CD4-positive, alpha-beta T cell treated with Interleukin-21 for 1 hour (primary cell): ENCODE measurements at regions not wholly inside any gene's neighbourhood (a gene's known extent, or its start where the extent isn't known, plus 50 kb on each side); places are given as distances from the start of the nearest gene placed in this dataset.

Experiments used
- DNase-seq: peaks from one replicate; pipeline ENCODE4 v3.0.0-alpha.2; 2020

GRCh38 chr14:31944256-31945073 is 132.6 kb upstream of the ARHGAP5 start:
- DNase-seq = peak; percentile 30

- peak; percentile 60 for DNase-seq
Observed at GRCh38 chr14:31945074-31945613, 132.0 kb upstream of the ARHGAP5 start.

GRCh38 chr14:31945701-31946100 is 131.4 kb upstream of the ARHGAP5 start:
- DNase-seq = no peak

DNA sequence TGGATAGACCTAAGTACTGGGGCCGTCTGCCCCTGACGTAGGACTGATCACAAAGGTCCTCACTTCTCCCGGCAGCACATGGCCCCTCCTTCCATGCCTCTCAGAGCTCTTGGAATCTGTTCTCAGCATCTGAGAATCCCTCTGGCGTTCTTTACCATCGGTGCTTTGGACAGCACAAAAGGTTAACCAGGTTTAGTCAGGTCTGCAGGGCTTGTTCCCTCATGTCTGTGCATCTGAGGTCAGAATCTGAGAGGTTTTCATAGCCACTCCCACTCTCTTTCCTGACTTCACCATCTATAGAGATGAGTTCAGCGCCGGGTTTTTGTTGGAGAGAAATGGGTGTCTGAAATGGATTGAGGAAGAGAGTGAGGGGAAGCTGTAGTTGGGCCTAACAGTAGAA is 130.0 kb upstream of the ARHGAP5 start:
- no peak for DNase-seq

GRCh38 chr14:31947680-31948595 is 129.2 kb upstream of the ARHGAP5 start:
- no peak for DNase-seq

DNA sequence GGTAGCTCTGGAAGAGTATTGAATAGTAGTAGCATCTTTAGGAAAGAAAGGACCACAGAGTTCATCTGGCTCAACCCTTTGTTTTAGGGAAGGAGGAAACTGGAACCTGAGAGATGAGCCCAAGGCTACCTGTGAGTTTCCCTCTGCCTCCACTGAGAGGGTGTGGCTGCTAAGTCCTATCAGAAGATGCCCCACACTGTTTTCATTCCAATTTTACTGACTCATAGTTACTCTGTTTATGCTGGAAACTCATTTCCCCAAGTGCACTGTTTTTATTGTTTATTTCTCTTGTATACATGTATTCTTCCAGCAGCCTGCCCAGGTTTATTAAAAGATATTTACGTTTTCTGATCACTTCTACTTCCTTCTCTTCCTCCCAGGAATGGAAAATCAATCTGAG is 127.4 kb upstream of the ARHGAP5 start:
- no peak for DNase-seq

DNA sequence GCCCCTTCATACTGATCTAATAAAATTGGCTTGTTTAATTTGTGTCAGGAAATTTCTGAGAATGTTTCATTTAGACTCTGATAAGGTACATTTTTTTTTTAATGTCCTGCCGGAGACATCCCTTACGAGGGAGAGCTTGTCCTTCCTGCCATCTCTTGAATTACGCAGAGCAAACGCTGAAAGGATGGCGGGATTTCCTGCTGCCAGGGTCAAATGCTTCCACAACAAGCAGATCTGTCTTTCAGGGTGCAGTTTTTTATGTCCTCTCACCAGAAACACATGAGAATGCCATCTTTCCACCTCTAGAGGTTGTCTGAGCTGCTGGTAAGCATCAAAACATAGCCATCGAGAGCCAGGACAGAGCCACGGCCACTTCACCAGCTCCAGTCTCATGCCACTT is 126.8 kb upstream of the ARHGAP5 start:
- no peak for DNase-seq

DNA sequence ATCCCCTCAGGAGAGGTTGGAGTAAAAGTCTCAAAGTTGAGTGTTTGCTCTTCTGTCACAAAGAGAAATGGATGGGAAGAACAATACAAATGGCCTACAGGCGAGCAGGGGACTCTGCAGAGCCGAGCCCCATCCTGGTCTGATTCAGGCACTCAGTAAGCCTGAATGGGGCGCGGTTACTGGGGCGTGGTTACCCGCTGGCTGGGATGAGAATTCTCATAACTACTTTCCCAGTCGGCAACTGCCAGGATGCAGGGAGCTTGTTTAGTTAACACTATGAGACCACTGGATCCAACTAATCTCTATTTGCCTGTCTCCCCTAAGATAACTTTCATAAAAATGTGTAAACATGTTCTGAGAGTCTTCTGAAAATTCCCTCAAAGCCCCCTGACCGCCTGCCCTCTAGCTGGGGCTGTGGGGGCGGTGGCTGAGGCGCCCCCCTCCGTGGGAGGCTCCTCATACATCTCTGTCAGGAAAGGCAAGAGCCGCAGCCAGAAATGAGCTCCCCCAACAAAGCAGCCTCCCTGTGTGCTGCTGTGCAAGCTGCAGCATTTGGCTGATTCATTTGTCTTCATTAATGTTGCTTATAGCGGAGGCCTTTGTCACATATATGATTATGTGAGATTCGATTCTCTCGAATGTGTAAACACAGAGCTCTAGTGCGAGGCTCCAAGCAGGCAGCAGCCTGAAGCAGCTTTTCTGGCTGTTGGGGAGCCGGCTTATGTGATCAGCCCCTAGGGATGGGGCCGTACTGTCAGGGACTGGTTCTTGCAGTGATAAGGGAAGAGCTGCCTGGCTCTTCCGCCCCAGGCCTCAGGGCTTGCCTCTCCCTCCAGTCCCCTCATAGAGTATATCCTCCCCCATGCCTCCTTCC is 126.1 kb upstream of the ARHGAP5 start:
- no peak for DNase-seq

DNA sequence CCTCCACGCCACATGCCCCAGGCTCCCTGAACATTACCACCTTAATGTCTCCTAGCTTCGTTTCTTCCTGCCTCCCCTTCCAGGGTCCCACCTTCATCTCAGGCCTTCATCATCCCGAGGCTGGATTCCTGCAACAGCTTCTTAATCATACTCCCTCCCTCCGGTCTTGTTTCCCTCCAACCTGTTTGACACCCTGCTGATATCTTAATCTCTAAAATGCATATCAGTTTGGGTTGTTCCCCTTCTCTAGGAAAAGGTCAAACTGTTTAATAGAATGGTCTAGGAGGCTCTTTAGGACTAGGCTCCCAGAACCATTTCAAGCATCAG is 125.5 kb upstream of the ARHGAP5 start:
- DNase-seq = no peak

- no peak for DNase-seq
Observed at GRCh38 chr14:31952573-31952972, 124.5 kb upstream of the ARHGAP5 start.

GRCh38 chr14:31953210-31953609 is 123.9 kb upstream of the ARHGAP5 start:
- DNase-seq = no peak

DNA sequence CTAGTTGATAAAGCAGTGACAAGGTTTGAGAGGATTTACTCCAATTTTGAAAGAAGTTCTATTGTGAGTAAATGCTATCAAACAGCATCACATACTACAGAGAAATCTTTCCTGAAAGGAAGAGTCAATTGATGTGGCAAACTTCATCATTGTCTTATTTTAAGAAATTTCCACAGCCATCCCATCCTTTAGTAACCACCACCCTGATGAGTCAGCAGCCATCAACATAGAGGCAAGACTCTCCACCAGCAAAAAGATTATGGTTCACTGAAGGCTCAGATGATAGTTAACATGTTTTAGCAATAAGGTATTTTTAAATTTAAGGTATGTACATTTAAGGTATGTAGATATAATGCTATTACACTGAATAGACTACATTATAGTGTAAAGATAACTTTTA is 122.1 kb upstream of the ARHGAP5 start:
- no peak for DNase-seq

GRCh38 chr14:31955936-31956579 is 121.0 kb upstream of the ARHGAP5 start:
- no peak for DNase-seq

DNA sequence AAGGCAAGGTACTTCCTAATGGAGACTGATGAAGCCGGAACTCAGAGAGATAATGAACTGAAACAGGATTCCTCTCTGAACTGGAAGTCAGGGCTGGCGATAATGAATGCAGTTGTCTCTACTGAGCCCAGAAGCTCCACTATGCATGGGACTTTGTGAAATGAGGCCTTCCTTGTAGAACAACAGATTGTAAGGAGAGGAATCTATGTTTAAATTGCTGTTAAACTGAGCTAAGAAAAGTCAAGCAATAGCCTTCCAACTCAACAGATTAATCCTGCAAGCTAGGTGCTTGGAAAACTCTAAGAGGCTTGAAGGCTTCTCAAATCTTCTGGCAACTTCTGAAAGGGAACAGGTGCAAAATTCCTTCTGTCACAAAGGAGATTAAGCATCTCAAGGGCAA is 119.5 kb upstream of the ARHGAP5 start:
- DNase-seq = no peak

GRCh38 chr14:31960039-31960438 is 117.1 kb upstream of the ARHGAP5 start:
- no peak for DNase-seq

- DNase-seq = no peak
Observed at GRCh38 chr14:31961896-31962295, 115.2 kb upstream of the ARHGAP5 start.

- no peak for DNase-seq
Observed at GRCh38 chr14:31962920-31963319, 114.2 kb upstream of the ARHGAP5 start.

- DNase-seq = no peak
Observed at GRCh38 chr14:31963587-31963986, 113.5 kb upstream of the ARHGAP5 start.

GRCh38 chr14:31964490-31964889 is 112.6 kb upstream of the ARHGAP5 start:
- DNase-seq = no peak

DNA sequence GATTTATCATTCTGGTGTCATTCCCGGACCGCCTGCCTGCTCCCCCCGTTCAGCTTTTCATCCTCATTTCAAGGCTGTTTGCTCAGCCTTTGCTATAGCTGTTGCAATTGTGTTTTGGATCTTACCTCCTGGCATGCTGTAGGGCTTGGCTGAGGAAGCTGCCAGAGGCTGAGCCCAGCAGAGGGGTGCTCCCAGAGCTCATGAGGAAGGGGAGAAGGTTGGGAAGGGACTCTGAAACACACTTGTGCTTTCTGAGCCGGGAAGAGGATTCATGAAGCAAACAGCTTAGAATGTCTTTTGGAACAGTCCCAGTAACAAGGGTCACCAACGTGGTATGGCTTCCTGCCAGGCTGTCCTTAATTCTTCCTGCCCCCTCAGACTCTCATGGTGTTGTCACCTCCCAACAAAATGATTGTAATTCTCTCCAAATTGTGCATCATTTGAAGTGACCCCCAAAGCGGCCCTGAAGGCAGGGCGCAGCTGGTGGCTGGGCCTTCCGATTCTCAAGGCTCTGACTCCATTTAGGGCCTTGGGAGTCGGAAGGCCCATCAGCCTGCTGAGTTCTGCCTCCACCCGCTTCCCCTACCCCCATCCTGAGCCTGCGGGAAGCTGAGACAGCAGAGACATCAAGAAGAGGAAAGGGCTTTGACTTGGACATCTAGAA is 111.9 kb upstream of the ARHGAP5 start:
- no peak for DNase-seq

GRCh38 chr14:31965735-31966598 is 111.1 kb upstream of the ARHGAP5 start:
- DNase-seq = no peak
